ENCODE measurements at regions not wholly inside any gene's neighbourhood (a gene's known extent, or its start where the extent isn't known, plus 50 kb on each side); places are given as distances from the start of the nearest gene placed in this dataset.

- H3K27ac ChIP-seq (ENCODE audit: low read length) = no peak overlapping the region
- no peaks in the 10 kb centered on the region for H3K9me3 ChIP-seq (ENCODE audit: control insufficient read depth, insufficient read depth, low read depth, low read length)
- no peak for DNase-seq (ENCODE audit: low read depth, low spot score)
- intact Hi-C loops (cut with micrococcal nuclease; ENCODE audit: unreplicated experiment) (no loop called here), in situ Hi-C loops (cut with HindIII; ENCODE audit: low pct_unique_long_range_greater_than_20kb, low sequenced_read_pairs) (no loop called here)
- no peak for ATAC-seq
- H3K27me3 ChIP-seq (ENCODE audit: control insufficient read depth, insufficient read depth, low read length) = no peaks in the 10 kb centered on the region
- CTCF ChIA-PET = no interaction called here
- no peaks in the 10 kb centered on the region for H3K36me3 ChIP-seq (ENCODE audit: control insufficient read depth, insufficient read depth, low read length)
- TF ChIP-seq SIN3A (IDR thresholded peaks at IDR 0.05; ENCODE audit: borderline replicate concordance, insufficient read depth, low read depth, low read length) (no peak), TCF7L2 (IDR thresholded peaks at IDR 0.05; ENCODE audit: low read depth, low read length) (no peak), CTCF (IDR thresholded peaks at IDR 0.05) (no peak), REST (IDR thresholded peaks at IDR 0.05; ENCODE audit: insufficient read depth in 1 of 2, low read depth in 2 of 2, low read length in 1 of 2) (no peak), POLR2AphosphoS5 (IDR thresholded peaks at IDR 0.05; ENCODE audit: low read depth, low read length) (no peak)
- H3K4me3 ChIP-seq (ENCODE audit: low read depth in 2 of 2, low read length in 2 of 2) = no peak overlapping the region
- POLR2A ChIA-PET = no interaction called here
- no peaks in the 10 kb centered on the region for H3K4me1 ChIP-seq (ENCODE audit: control insufficient read depth, insufficient read depth, low read length)
- BruUV-seq (replicated peaks) = no TSS peak
Measured at GRCh38 chr6:50608421-50608820, 104.9 kb upstream of the TFAP2D start.

GRCh38 chr6:50610562-50610961, 102.8 kb upstream of the TFAP2D start:
- intact Hi-C loops (cut with micrococcal nuclease; ENCODE audit: unreplicated experiment) = no loop called here
- Histone ChIP-seq H3K9me3 (ENCODE audit: control insufficient read depth, insufficient read depth, low read depth, low read length) (no peaks in the 10 kb centered on the region), H3K27ac (ENCODE audit: low read length) (no peak overlapping the region), H3K36me3 (ENCODE audit: control insufficient read depth, insufficient read depth, low read length) (no peaks in the 10 kb centered on the region), H3K4me3 (ENCODE audit: low read depth in 2 of 2, low read length in 2 of 2) (no peak overlapping the region), H3K27me3 (ENCODE audit: control insufficient read depth, insufficient read depth, low read length) (no peaks in the 10 kb centered on the region), H3K4me1 (ENCODE audit: control insufficient read depth, insufficient read depth, low read length) (no peaks in the 10 kb centered on the region)
- CTCF ChIA-PET = no interaction called here
- no peak for ATAC-seq
- in situ Hi-C loops (cut with HindIII; ENCODE audit: low pct_unique_long_range_greater_than_20kb, low sequenced_read_pairs) = no loop called here
- BruUV-seq (replicated peaks) = no TSS peak
- POLR2A ChIA-PET = no interaction called here
- TF ChIP-seq POLR2AphosphoS5 (IDR thresholded peaks at IDR 0.05; ENCODE audit: low read depth, low read length) (no peak), CTCF (IDR thresholded peaks at IDR 0.05) (peak; percentile 21; the same call in 1 of the 2 replicates)
- no peak for DNase-seq (ENCODE audit: low read depth, low spot score)

GRCh38 chr6:50635429-50635828, 77.9 kb upstream of the TFAP2D start:
- in situ Hi-C loops (cut with HindIII; ENCODE audit: low pct_unique_long_range_greater_than_20kb, low sequenced_read_pairs) = no loop called here
- H3K9me3 ChIP-seq (ENCODE audit: control insufficient read depth, insufficient read depth, low read depth, low read length) = no peaks in the 10 kb centered on the region
- no peak overlapping the region for H3K27ac ChIP-seq (ENCODE audit: low read length)
- H3K4me3 ChIP-seq (ENCODE audit: low read depth in 2 of 2, low read length in 2 of 2) = no peak overlapping the region
- POLR2A ChIA-PET = no interaction called here
- intact Hi-C loops (cut with micrococcal nuclease; ENCODE audit: unreplicated experiment) = no loop called here
- no TSS peak for BruUV-seq (replicated peaks)
- no peaks in the 10 kb centered on the region for H3K36me3 ChIP-seq (ENCODE audit: control insufficient read depth, insufficient read depth, low read length)
- no peak for TF ChIP-seq SIN3A (IDR thresholded peaks at IDR 0.05; ENCODE audit: borderline replicate concordance, insufficient read depth, low read depth, low read length)
- no peak for TF ChIP-seq TCF7L2 (IDR thresholded peaks at IDR 0.05; ENCODE audit: low read depth, low read length)
- no peak for TF ChIP-seq REST (IDR thresholded peaks at IDR 0.05; ENCODE audit: insufficient read depth in 1 of 2, low read depth in 2 of 2, low read length in 1 of 2)
- TF ChIP-seq POLR2AphosphoS5 (IDR thresholded peaks at IDR 0.05; ENCODE audit: low read depth, low read length) = no peak
- TF ChIP-seq CTCF (IDR thresholded peaks at IDR 0.05) = no peak
- H3K4me1 ChIP-seq (ENCODE audit: control insufficient read depth, insufficient read depth, low read length) = no peaks in the 10 kb centered on the region
- no peak for ATAC-seq
- CTCF ChIA-PET = no interaction called here
- no peak for DNase-seq (ENCODE audit: low read depth, low spot score)
- H3K27me3 ChIP-seq (ENCODE audit: control insufficient read depth, insufficient read depth, low read length) = no peaks in the 10 kb centered on the region
